Stimulated activated CD4-positive, alpha-beta T cell treated with anti-CD3 and anti-CD28 coated beads, Interleukin-1b, Interleukin-23, amount 100 ng/mL, for 4 hours (primary cell): ENCODE measurements at regions not wholly inside any gene's neighbourhood (a gene's known extent, or its start where the extent isn't known, plus 50 kb on each side); places are given as distances from the start of the nearest gene placed in this dataset.
"Not testable (repeated sequence)": the region's sequence is repeated elsewhere in the genome, so short reads cannot be mapped to it uniquely, and the experiment has no call there.

Experiments used
- DNase-seq, 2 donors: peaks; one replicate each; pipeline ENCODE4 v3.0.0-alpha.2; 2020; ENCODE audit warnings: low read depth in 2 of 2

GRCh38 chr1:38183747-38184146 is 137.2 kb upstream of the POU3F1 start:
- DNase-seq = no peak

GRCh38 chr1:38183096-38183495 is 136.5 kb upstream of the POU3F1 start:
- DNase-seq = no peak

GRCh38 chr1:38180388-38180787 is 133.8 kb upstream of the POU3F1 start:
- not testable (repeated sequence) for DNase-seq

GRCh38 chr1:38179483-38179882 is 132.9 kb upstream of the POU3F1 start:
- no peak for DNase-seq

GRCh38 chr1:38178216-38178615 is 131.6 kb upstream of the POU3F1 start:
- no peak for DNase-seq

- DNase-seq = no peak
Observed at GRCh38 chr1:38175121-38175520, 128.5 kb upstream of the POU3F1 start.

GRCh38 chr1:38173848-38174247 is 127.3 kb upstream of the POU3F1 start:
- no peak for DNase-seq

- DNase-seq = no peak
Observed at GRCh38 chr1:38173157-38173831, 126.7 kb upstream of the POU3F1 start.

GRCh38 chr1:38169121-38169520 is 122.5 kb upstream of the POU3F1 start:
- DNase-seq = no peak

- DNase-seq = no peak
Observed at GRCh38 chr1:38168365-38168764, 121.8 kb upstream of the POU3F1 start.

- no peak for DNase-seq
Observed at GRCh38 chr1:38166461-38166860, 119.9 kb upstream of the POU3F1 start.

- DNase-seq = no peak
Observed at GRCh38 chr1:38153778-38154470, 107.3 kb upstream of the POU3F1 start.

- DNase-seq = no peak
Observed at GRCh38 chr1:38153066-38153777, 106.6 kb upstream of the POU3F1 start.

- no peak for DNase-seq
Observed at GRCh38 chr1:38152351-38153065, 105.9 kb upstream of the POU3F1 start.

- DNase-seq = no peak
Observed at GRCh38 chr1:38151399-38151798, 104.8 kb upstream of the POU3F1 start.

- not testable (repeated sequence) for DNase-seq
Observed at GRCh38 chr1:38146079-38146478, 99.5 kb upstream of the POU3F1 start.

- no peak for DNase-seq
Observed at GRCh38 chr1:38142606-38143005, 96.0 kb upstream of the POU3F1 start.

GRCh38 chr1:38141483-38141882 is 94.9 kb upstream of the POU3F1 start:
- no peak for DNase-seq

- DNase-seq = no peak
Observed at GRCh38 chr1:38139738-38140487, 93.3 kb upstream of the POU3F1 start.

- DNase-seq = no peak
Observed at GRCh38 chr1:38138498-38139233, 92.1 kb upstream of the POU3F1 start.

- DNase-seq = no peak
Observed at GRCh38 chr1:38137164-38137563, 90.6 kb upstream of the POU3F1 start.
